GM12878 (cell line): ENCODE measurements at regions not wholly inside any gene's neighbourhood (a gene's known extent, or its start where the extent isn't known, plus 50 kb on each side); places are given as distances from the start of the nearest gene placed in this dataset.

Source experiments
- ATF3 ChIP-seq: IDR thresholded peaks from 2 replicates; pipeline ENCODE4 v1.6.1; 2011; ENCODE audit warnings: low read depth, mild to moderate bottlenecking, low read length, moderate library complexity, borderline replicate concordance; ENCODE audit errors: extremely low read depth
- BCLAF1 ChIP-seq: fragments of 450-650 bp; IDR thresholded peaks from 2 replicates; pipeline ENCODE4 v1.6.1; 2017; ENCODE audit warnings: antibody characterized with exemption, mild to moderate bottlenecking, moderate library complexity
- BHLHE40 ChIP-seq, 2 experiments: fragments of 450-650 bp in 1 of 2; IDR thresholded peaks; 2 replicates each; pipeline ENCODE4 v1.6.1; 2011 to 2017; ENCODE audit warnings: low read depth in 2 of 2, borderline replicate concordance in 1 of 2, improper control_type of control experiment in 1 of 2, low read length in 1 of 2, mild to moderate bottlenecking in 1 of 2
- BRCA1 ChIP-seq: IDR thresholded peaks from 2 replicates; pipeline ENCODE4 v1.6.1; 2011; ENCODE audit warnings: low read depth, low read length, improper control_type of control experiment
- CBX3 ChIP-seq: fragments of 200-600 bp; sonication (generic); IDR thresholded peaks from 2 replicates; pipeline ENCODE4 v1.6.1; 2016; ENCODE audit warnings: low read depth, borderline replicate concordance
- CBX5 ChIP-seq: sonication (generic); IDR thresholded peaks from 2 replicates; pipeline ENCODE4 v1.6.1; 2016; ENCODE audit warnings: low read depth, moderate library complexity, mild to moderate bottlenecking, inconsistent platforms
- CHD4 ChIP-seq: fragments of 200-600 bp; sonication (generic); IDR thresholded peaks from 2 replicates; pipeline ENCODE4 v1.6.1; 2016; ENCODE audit warnings: mild to moderate bottlenecking
- E2F4 ChIP-seq: IDR thresholded peaks from 2 replicates; pipeline ENCODE4 v1.6.1; 2012; ENCODE audit warnings: low read depth, low read length, improper control_type of control experiment
- EED ChIP-seq: sonication (generic); IDR thresholded peaks from 2 replicates; pipeline ENCODE4 v1.6.1; 2016; ENCODE audit warnings: antibody characterized with exemption, low read depth
- ESRRA ChIP-seq: IDR thresholded peaks from 2 replicates; pipeline ENCODE4 v1.6.1; 2012; ENCODE audit warnings: mild to moderate bottlenecking, low read length, improper control_type of control experiment
- JUND ChIP-seq: IDR thresholded peaks from 2 replicates; pipeline ENCODE4 v1.6.1; 2012; ENCODE audit warnings: low read depth, mild to moderate bottlenecking, low read length, improper control_type of control experiment, moderate library complexity
- MAX ChIP-seq: IDR thresholded peaks from 2 replicates; pipeline ENCODE4 v1.6.1; 2012; ENCODE audit warnings: low read depth, low read length, improper control_type of control experiment
- MEF2B ChIP-seq: fragments of 450-650 bp; IDR thresholded peaks from 2 replicates; pipeline ENCODE4 v1.6.1; 2018; ENCODE audit warnings: mild to moderate bottlenecking, moderate library complexity; ENCODE audit not compliant: partially characterized antibody, poor library complexity, severe bottlenecking
- MTA2 ChIP-seq: fragments of 450-650 bp; IDR thresholded peaks from 2 replicates; pipeline ENCODE4 v1.6.1; 2016; ENCODE audit warnings: low read depth, mild to moderate bottlenecking, moderate library complexity
- MYB ChIP-seq: fragments of 150-350 bp; IDR thresholded peaks from 2 replicates; pipeline ENCODE4 v1.6.1; 2014; ENCODE audit warnings: mild to moderate bottlenecking, low read depth, low read length, borderline replicate concordance
- MYC ChIP-seq: IDR thresholded peaks from 2 replicates; pipeline ENCODE4 v1.6.1; 2011; ENCODE audit warnings: mild to moderate bottlenecking, low read length, moderate library complexity, inconsistent platforms; ENCODE audit not compliant: insufficient read depth, insufficient replicate concordance, insufficient read length, severe bottlenecking
- NFIC ChIP-seq: IDR thresholded peaks from 2 replicates; pipeline ENCODE4 v1.6.1; 2012; ENCODE audit warnings: low read depth, mild to moderate bottlenecking, inconsistent platforms, low read length, moderate library complexity
- NR2C1 ChIP-seq: fragments of 450-650 bp; IDR thresholded peaks from 2 replicates; pipeline ENCODE4 v1.6.1; 2017; ENCODE audit warnings: antibody characterized with exemption, mild to moderate bottlenecking, moderate library complexity
- PKNOX1 ChIP-seq: fragments of 450-650 bp; IDR thresholded peaks from 2 replicates; pipeline ENCODE4 v1.6.1; 2016; ENCODE audit warnings: mild to moderate bottlenecking
- SPI1 ChIP-seq: IDR thresholded peaks from 2 replicates; pipeline ENCODE4 v1.6.1; 2011; ENCODE audit warnings: low read depth, mild to moderate bottlenecking, low read length, moderate library complexity, borderline replicate concordance; ENCODE audit not compliant: insufficient read depth
- SUPT20H ChIP-seq: IDR thresholded peaks from 2 replicates; pipeline ENCODE4 v1.6.1; 2011; ENCODE audit warnings: low read depth, mild to moderate bottlenecking, low read length, moderate library complexity, borderline replicate concordance; ENCODE audit not compliant: control insufficient read depth
- TCF12 ChIP-seq: IDR thresholded peaks from 2 replicates; pipeline ENCODE4 v1.6.1; 2011; ENCODE audit warnings: low read depth, mild to moderate bottlenecking, low read length
- ZBTB33 ChIP-seq: fragments of 450-650 bp; IDR thresholded peaks from 2 replicates; pipeline ENCODE4 v1.6.1; 2017; ENCODE audit warnings: mild to moderate bottlenecking
- ZSCAN29 ChIP-seq: fragments of 450-650 bp; IDR thresholded peaks from 2 replicates; pipeline ENCODE4 v1.6.1; 2017; ENCODE audit warnings: mild to moderate bottlenecking, moderate library complexity

- TF ChIP-seq BCLAF1 = no peak
- no peak for TF ChIP-seq ESRRA
- TF ChIP-seq MAX = no peak
- TF ChIP-seq CHD4 = no peak
- TF ChIP-seq NFIC = no peak
- no peak for TF ChIP-seq CBX5
- TF ChIP-seq BHLHE40 (IDR thresholded peaks at IDR 0.05; ENCODE audit: borderline replicate concordance in 1 of 2, low read depth in 2 of 2, low read length in 1 of 2) = no peak
- no peak for TF ChIP-seq JUND
- TF ChIP-seq ATF3 = no peak
- TF ChIP-seq TCF12 = 0 out of 2 replicates have a peak, but pooled peaks have one; percentile 17
- 0 out of 2 replicates have a peak, but pooled peaks have one; percentile 11 for TF ChIP-seq PKNOX1
- 0 out of 2 replicates have a peak, but pooled peaks have one; percentile 10 for TF ChIP-seq MTA2
- no peak for TF ChIP-seq SPI1
- no peak for TF ChIP-seq ZSCAN29
- no peak for TF ChIP-seq NR2C1
- no peak for TF ChIP-seq CBX3
- TF ChIP-seq BRCA1 = no peak
- TF ChIP-seq MEF2B = peak; percentile 88
- TF ChIP-seq ZBTB33 = no peak
- TF ChIP-seq SUPT20H = no peak
- peak; percentile 53 for TF ChIP-seq EED
- no peak for TF ChIP-seq E2F4
- no peak for TF ChIP-seq MYC
- TF ChIP-seq MYB = no peak
Observed at GRCh38 chr14:97353102-97353501, 555.9 kb downstream of the VRK1 start (continued).
